H1 (cell line): ENCODE measurements at regions not wholly inside any gene's neighbourhood (a gene's known extent, or its start where the extent isn't known, plus 50 kb on each side); places are given as distances from the start of the nearest gene placed in this dataset.

Experiments
- CTCF ChIA-PET: fragments of 300-600 bp; sonication (Branson Sonifier 250); formaldehyde crosslinking; loops from one replicate; lab custom pipeline; 2021; ENCODE audit not compliant: partially characterized antibody; lab: Charles Lee
- POLR2A ChIA-PET: fragments of 300-600 bp; sonication (Branson Sonifier 250); formaldehyde crosslinking; loops from one replicate; lab custom pipeline; 2021; ENCODE audit warnings: inconsistent platforms; ENCODE audit not compliant: partially characterized antibody; lab: Charles Lee
- DNase-seq, 2 experiments: peaks; one replicate each; pipeline versions ENCODE4 v3.0.0 to v3.0.0-alpha.2; 2010 to 2022; ENCODE audit warnings: low spot score in 2 of 2, low read depth in 1 of 2, mixed read lengths in 1 of 2
- FAIRE-seq: peaks from 2 replicates; lab custom pipeline; 2011; peaks lifted over from hg19 to GRCh38; lab: Jason Lieb, UNC
- H2AFZ ChIP-seq: 2 replicates; pipeline ENCODE4 v1.8.1; 2012; ENCODE audit warnings: low read length, inconsistent platforms
- H2AK5ac ChIP-seq: 2 replicates; pipeline ENCODE4 v1.6.1; 2013; ENCODE audit warnings: low read depth, low read length
- H2BK120ac ChIP-seq: replicated peaks from 2 replicates; pipeline ENCODE3; 2013; ENCODE audit warnings: low read depth, low read length, inconsistent platforms
- H2BK12ac ChIP-seq: 2 replicates; pipeline ENCODE4 v1.6.1; 2013; ENCODE audit warnings: low read depth, low read length
- H2BK15ac ChIP-seq: 2 replicates; pipeline ENCODE4 v1.6.1; 2013; ENCODE audit warnings: low read length
- H2BK20ac ChIP-seq: 2 replicates; pipeline ENCODE4 v1.6.1; 2013; ENCODE audit warnings: low read length
- H2BK5ac ChIP-seq: 2 replicates; pipeline ENCODE4 v1.6.1; 2013; ENCODE audit warnings: low read depth, low read length
- H3K14ac ChIP-seq: 2 replicates; pipeline ENCODE4 v1.6.1; 2013; ENCODE audit warnings: inconsistent platforms; ENCODE audit not compliant: insufficient read length
- H3K18ac ChIP-seq: 2 replicates; pipeline ENCODE4 v1.6.1; 2013; ENCODE audit warnings: low read length; ENCODE audit errors: extremely low read depth
- H3K23ac ChIP-seq: 2 replicates; pipeline ENCODE4 v1.6.1; 2013; ENCODE audit warnings: inconsistent platforms; ENCODE audit not compliant: insufficient read length
- H3K23me2 ChIP-seq: 2 replicates; pipeline ENCODE4 v1.6.1; 2013; ENCODE audit warnings: low read depth, low read length
- H3K27ac ChIP-seq: 2 replicates; pipeline ENCODE4 v1.6.1; 2011; ENCODE audit warnings: low read depth, low read length, inconsistent platforms
- H3K27me3 ChIP-seq, 4 experiments: replicated peaks in 1 of 4; 1 replicate in 1 of 4; 2 replicates in 3 of 4; pipeline versions ENCODE4 v1.6.1 to v1.8.1; 2011 to 2013; ENCODE audit warnings: low read length in 3 of 4, mild to moderate bottlenecking in 3 of 4, inconsistent platforms in 2 of 4, mixed read lengths in 2 of 4, moderate library complexity in 1 of 4; ENCODE audit not compliant: control insufficient read depth in 3 of 4, insufficient read depth in 3 of 4; ENCODE audit errors: extremely low read depth in 1 of 4
- H3K36me3 ChIP-seq, 4 experiments: 2 replicates each; pipeline versions ENCODE4 v1.6.1 to v1.8.1; 2011 to 2013; ENCODE audit warnings: mild to moderate bottlenecking in 4 of 4, low read length in 3 of 4, moderate library complexity in 2 of 4, control low read depth in 1 of 4, inconsistent platforms in 1 of 4; ENCODE audit not compliant: insufficient read depth in 4 of 4, control insufficient read depth in 2 of 4
- H3K4ac ChIP-seq: replicated peaks from 2 replicates; pipeline ENCODE3; 2013; ENCODE audit warnings: low read length, low read depth, mixed read lengths, inconsistent platforms; ENCODE audit not compliant: insufficient read length
- H3K4me1 ChIP-seq, 4 experiments: replicated peaks in 1 of 4; 1 replicate in 1 of 4; 2 replicates in 3 of 4; pipeline versions ENCODE4 v1.6.1 to v1.8.1; 2011 to 2013; ENCODE audit warnings: low read length in 3 of 4, inconsistent platforms in 2 of 4, mixed read lengths in 1 of 4; ENCODE audit not compliant: insufficient read depth in 4 of 4, control insufficient read depth in 3 of 4
- H3K4me2 ChIP-seq, 2 experiments: 2 replicates each; pipeline versions ENCODE4 v1.6.1 to v1.8.1; 2011 to 2013; ENCODE audit warnings: low read depth in 2 of 2, low read length in 2 of 2, control low read depth in 1 of 2, inconsistent platforms in 1 of 2, mild to moderate bottlenecking in 1 of 2; ENCODE audit not compliant: insufficient read depth in 1 of 2
- H3K4me3 ChIP-seq, 4 experiments: fragments of 200-600, 300-600 bp in 1 of 4; sonication (generic), shearing (Covaris generic), sonication (Bioruptor Twin) in 1 of 4; 2 replicates each; pipeline versions ENCODE4 v1.5.1 to v1.8.1; 2011 to 2016; ENCODE audit warnings: low read length in 4 of 4, low read depth in 3 of 4, control low read depth in 2 of 4, inconsistent platforms in 2 of 4, mild to moderate bottlenecking in 2 of 4, mixed read lengths in 1 of 4, moderate library complexity in 1 of 4; ENCODE audit not compliant: insufficient read depth in 2 of 4; ENCODE audit errors: extremely low read depth in 1 of 4
- H3K56ac ChIP-seq: replicated peaks from 2 replicates; pipeline ENCODE3; 2013; ENCODE audit warnings: low read depth, mild to moderate bottlenecking, mixed read lengths, low read length, inconsistent platforms; ENCODE audit not compliant: insufficient read length
- H3K79me1 ChIP-seq: 2 replicates; pipeline ENCODE4 v1.6.1; 2013; ENCODE audit warnings: low read depth, low read length, control low read depth
- H3K79me2 ChIP-seq, 2 experiments: 2 replicates each; pipeline versions ENCODE4 v1.6.1 to v1.8.1; 2012 to 2013; ENCODE audit warnings: low read length in 2 of 2, mild to moderate bottlenecking in 2 of 2, inconsistent platforms in 1 of 2; ENCODE audit not compliant: insufficient read depth in 2 of 2, control insufficient read depth in 1 of 2
- H3K9ac ChIP-seq, 4 experiments: replicated peaks in 1 of 4; 1 replicate in 1 of 4; 2 replicates in 3 of 4; pipeline versions ENCODE4 v1.6.1 to v1.8.1; 2011 to 2013; ENCODE audit warnings: low read depth in 3 of 4, low read length in 3 of 4, control low read depth in 2 of 4, mild to moderate bottlenecking in 2 of 4, moderate library complexity in 2 of 4, inconsistent platforms in 1 of 4; ENCODE audit errors: extremely low read depth in 1 of 4
- H3K9me3 ChIP-seq, 2 experiments: 2 replicates each; pipeline versions ENCODE4 v1.6.1 to v1.8.1; 2012 to 2013; ENCODE audit warnings: mild to moderate bottlenecking in 2 of 2, moderate library complexity in 2 of 2, control low read depth in 1 of 2, inconsistent platforms in 1 of 2, low read depth in 1 of 2, low read length in 1 of 2, mixed read lengths in 1 of 2; ENCODE audit not compliant: insufficient read depth in 2 of 2
- H4K20me1 ChIP-seq, 2 experiments: replicated peaks in 1 of 2; 2 replicates each; pipeline versions ENCODE3 to v1.8.1; 2011 to 2013; ENCODE audit warnings: inconsistent platforms in 2 of 2, low read length in 2 of 2, mild to moderate bottlenecking in 1 of 2; ENCODE audit not compliant: insufficient read depth in 2 of 2, control insufficient read depth in 1 of 2
- H4K5ac ChIP-seq: 2 replicates; pipeline ENCODE4 v1.6.1; 2013; ENCODE audit warnings: low read length, low read depth, mixed read lengths, inconsistent platforms; ENCODE audit not compliant: insufficient read length
- H4K8ac ChIP-seq: 2 replicates; pipeline ENCODE4 v1.8.0; 2013; ENCODE audit warnings: mild to moderate bottlenecking, moderate library complexity, low read length, inconsistent platforms; ENCODE audit not compliant: insufficient read depth; ENCODE audit errors: extremely low read depth
- H4K91ac ChIP-seq: replicated peaks from 2 replicates; pipeline ENCODE3; 2013; ENCODE audit warnings: low read length, mixed read lengths, inconsistent platforms; ENCODE audit not compliant: insufficient read length
- CBX5 ChIP-seq: fragments of 300-800, 300-1000 bp; sonication (generic); IDR thresholded peaks from 2 replicates; pipeline ENCODE4 v1.7.1; 2016; ENCODE audit warnings: antibody characterized with exemption, low read length, low read depth
- CHD1 ChIP-seq: IDR thresholded peaks from 2 replicates; pipeline ENCODE4 v1.6.1; 2012; ENCODE audit warnings: low read depth, low read length, improper control_type of control experiment
- EZH2 ChIP-seq: fragments of 200-600 bp; sonication (generic); IDR thresholded peaks from 2 replicates; pipeline ENCODE4 v1.7.1; 2012; ENCODE audit warnings: low read depth, mild to moderate bottlenecking, moderate library complexity, low read length, inconsistent platforms; ENCODE audit not compliant: severe bottlenecking
- MAFK ChIP-seq: IDR thresholded peaks from 2 replicates; pipeline ENCODE4 v1.6.1; 2012; ENCODE audit warnings: low read depth, mild to moderate bottlenecking, improper control_type of control experiment, low read length
- SP1 ChIP-seq: IDR thresholded peaks from 2 replicates; pipeline ENCODE4 v1.6.1; 2011; ENCODE audit warnings: low read depth, low read length
- TEAD4 ChIP-seq: IDR thresholded peaks from 2 replicates; pipeline ENCODE4 v1.6.1; 2012; ENCODE audit warnings: low read depth, low read length, inconsistent platforms, mixed read lengths
- WGBS, 2 experiments: shearing (Covaris generic) in 1 of 2; methylation state at CpG; one replicate each; pipeline versions ENCODE4 v1.1.6 to v1.1.7; 2013 to 2015; ENCODE audit warnings: low lambda C conversion rate in 2 of 2, mixed read lengths in 2 of 2, inconsistent platforms in 1 of 2, low coverage in 1 of 2, missing lambda C conversion rate in 1 of 2; ENCODE audit not compliant: insufficient replicate concordance in 2 of 2, insufficient coverage in 1 of 2, insufficient read length in 1 of 2; ENCODE audit errors: extremely low coverage in 1 of 2, missing lambda C conversion rate in 1 of 2; 5-methylcytosine and 5-hydroxymethylcytosine counted together

GRCh38 chr2:129070663-129071062, 752.0 kb upstream of the HS6ST1 start:
- H2BK15ac ChIP-seq, result no peak overlapping the region
- TF ChIP-seq CBX5, result no peak
- no peak for TF ChIP-seq TEAD4
- no peak for TF ChIP-seq MAFK
- TF ChIP-seq EZH2, result no peak
- TF ChIP-seq CHD1, result no peak
- no peak for TF ChIP-seq SP1
- TF ChIP-seq, all 59 proteins: peak for 0
- no peak for FAIRE-seq
- 92% methylated on average over 3 of the region's 3 CpGs; no CpG with 5 or more reads in 1 of the 2 experiments for WGBS, 2 experiments
- Histone ChIP-seq H3K36me3 (no peaks in the 10 kb centered on the region), H3K27me3 (no peaks in the 10 kb centered on the region), H4K5ac (no peak overlapping the region), H3K4me3 (no peak overlapping the region), H3K9ac (no peak overlapping the region), H3K4me2 (no peak overlapping the region), H2BK20ac (no peak overlapping the region), H3K14ac (no peak overlapping the region), H3K18ac (no peak overlapping the region), H2BK120ac (no peak overlapping the region), H3K79me1 (no peaks in the 10 kb centered on the region), H3K4me1 (no peaks in the 10 kb centered on the region; a peak in 1 of 7 replicates), H3K79me2 (no peaks in the 10 kb centered on the region), H2BK5ac (no peak overlapping the region), H3K4ac (no peak overlapping the region), H2AK5ac (no peak overlapping the region), H4K8ac (no peak overlapping the region), H4K91ac (no peak overlapping the region), H3K9me3 (no peaks in the 10 kb centered on the region), H2BK12ac (no peak overlapping the region), H3K56ac (no peak overlapping the region), H3K23me2 (no peaks in the 10 kb centered on the region), H2AFZ (no peak overlapping the region), H4K20me1 (peaks cover 0 to 2% of the 10 kb centered on the region in 2 experiments), H3K27ac (no peak overlapping the region), H3K23ac (no peak overlapping the region)
- CTCF ChIA-PET, result interaction anchor here (0.5 kb wide), 1 partner anchor 26 kb away, joined by 3 read pairs; no protein-coding TSS in a partner anchor
- no peak for DNase-seq
- POLR2A ChIA-PET, result no interaction called here
